Left kidney (tissue), 1 donor: ENCODE measurements at regions not wholly inside any gene's neighbourhood (a gene's known extent, or its start where the extent isn't known, plus 50 kb on each side); places are given as distances from the start of the nearest gene placed in this dataset.

Experiments
- DNase-seq: peaks from one replicate; pipeline ENCODE4 v3.0.0-alpha.2; 2013

- no peak for DNase-seq
Observed at GRCh38 chr14:104319491-104320241, 181.3 kb downstream of the KIF26A start.

DNA sequence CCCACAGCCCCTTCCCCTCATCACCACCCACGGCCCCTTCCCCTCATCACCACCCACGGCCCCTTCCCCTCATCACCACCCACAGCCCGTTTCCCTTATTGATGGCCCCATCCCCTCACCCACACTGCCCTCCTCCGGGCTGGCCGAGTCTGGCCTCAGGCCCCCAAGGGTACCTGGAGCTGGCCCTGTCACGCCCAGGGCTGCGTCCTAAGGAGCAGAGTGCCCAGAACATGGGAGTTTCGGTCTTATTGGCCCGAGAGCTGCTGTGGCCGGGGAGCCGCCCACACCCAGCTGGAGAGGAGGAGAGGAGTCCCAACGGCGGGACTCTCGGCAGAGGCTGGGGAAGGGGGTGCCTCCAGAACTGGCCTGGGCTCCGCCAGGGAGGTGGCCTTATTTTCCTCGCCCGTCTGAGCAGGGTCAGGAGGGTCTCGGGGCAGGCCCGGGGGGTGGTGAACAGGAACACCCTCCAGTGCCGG is 182.3 kb downstream of the KIF26A start:
- no peak for DNase-seq

- DNase-seq, result no peak
Observed at GRCh38 chr14:104321088-104321801, 182.9 kb downstream of the KIF26A start.

DNA sequence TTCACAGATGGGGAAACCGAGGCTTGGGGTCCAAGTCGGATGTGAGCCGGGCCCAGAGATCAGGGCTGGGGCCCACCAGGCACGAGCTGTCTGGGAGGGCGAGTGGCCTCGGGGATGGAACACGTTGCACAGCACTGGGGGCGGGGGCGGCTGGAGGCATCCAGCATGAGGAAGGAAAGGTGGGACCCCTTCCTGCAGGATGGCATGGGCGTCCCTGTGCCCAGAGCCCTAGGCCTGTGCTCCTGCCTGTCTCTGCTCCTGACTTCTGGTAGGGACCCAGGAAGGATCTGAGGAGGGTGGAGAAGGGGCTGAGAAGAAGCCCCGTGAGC is 183.4 kb downstream of the KIF26A start:
- no peak for DNase-seq

GRCh38 chr14:104322531-104323366 is 184.4 kb downstream of the KIF26A start:
- DNase-seq, result no peak

GRCh38 chr14:104323551-104324175 is 185.3 kb downstream of the KIF26A start:
- no peak for DNase-seq

DNA sequence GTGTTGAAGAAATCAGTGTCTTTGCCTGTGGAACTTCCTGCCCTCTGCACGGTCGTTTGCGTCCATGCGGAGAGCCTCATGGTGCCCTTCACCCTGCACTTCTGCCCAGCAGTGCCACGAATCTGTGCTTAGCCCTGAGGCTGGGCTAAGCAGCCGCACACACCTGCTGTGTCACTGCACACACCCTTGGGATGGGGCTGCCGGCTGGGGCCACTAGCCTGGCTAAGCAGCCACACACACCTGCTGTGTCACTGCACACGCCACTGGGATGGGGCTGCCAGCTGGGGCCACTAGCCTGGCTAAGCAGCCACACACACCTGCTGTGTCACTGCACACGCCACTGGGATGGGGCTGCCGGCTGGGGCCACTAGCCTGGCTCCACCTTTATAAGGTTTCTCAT is 188.5 kb downstream of the KIF26A start:
- no peak for DNase-seq

DNA sequence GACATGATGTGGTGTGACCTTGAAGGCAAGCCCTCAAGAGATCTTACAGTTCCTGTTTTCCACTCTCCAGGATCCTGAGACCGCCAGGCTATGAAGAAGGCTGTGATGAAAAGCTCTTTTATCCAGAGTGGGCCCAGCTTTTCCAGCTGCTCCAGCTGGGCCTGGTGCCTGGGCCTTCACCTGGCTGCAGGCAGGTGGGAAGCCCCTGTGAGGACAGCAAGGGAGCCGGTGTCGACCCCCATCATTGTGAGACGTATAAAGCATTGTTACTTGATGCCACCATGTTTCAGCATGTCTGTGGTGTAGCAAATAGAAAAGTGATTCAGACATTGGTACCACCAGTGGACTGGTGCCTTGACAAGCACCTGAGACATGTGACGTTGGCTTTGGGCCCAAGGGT is 190.2 kb downstream of the KIF26A start:
- no peak for DNase-seq

- no peak for DNase-seq
Observed at GRCh38 chr14:104329793-104330192, 191.4 kb downstream of the KIF26A start.

- DNase-seq, result no peak
Observed at GRCh38 chr14:104331871-104332605, 193.7 kb downstream of the KIF26A start.

GRCh38 chr14:104332634-104333270 is 194.4 kb downstream of the KIF26A start:
- DNase-seq, result no peak

DNA sequence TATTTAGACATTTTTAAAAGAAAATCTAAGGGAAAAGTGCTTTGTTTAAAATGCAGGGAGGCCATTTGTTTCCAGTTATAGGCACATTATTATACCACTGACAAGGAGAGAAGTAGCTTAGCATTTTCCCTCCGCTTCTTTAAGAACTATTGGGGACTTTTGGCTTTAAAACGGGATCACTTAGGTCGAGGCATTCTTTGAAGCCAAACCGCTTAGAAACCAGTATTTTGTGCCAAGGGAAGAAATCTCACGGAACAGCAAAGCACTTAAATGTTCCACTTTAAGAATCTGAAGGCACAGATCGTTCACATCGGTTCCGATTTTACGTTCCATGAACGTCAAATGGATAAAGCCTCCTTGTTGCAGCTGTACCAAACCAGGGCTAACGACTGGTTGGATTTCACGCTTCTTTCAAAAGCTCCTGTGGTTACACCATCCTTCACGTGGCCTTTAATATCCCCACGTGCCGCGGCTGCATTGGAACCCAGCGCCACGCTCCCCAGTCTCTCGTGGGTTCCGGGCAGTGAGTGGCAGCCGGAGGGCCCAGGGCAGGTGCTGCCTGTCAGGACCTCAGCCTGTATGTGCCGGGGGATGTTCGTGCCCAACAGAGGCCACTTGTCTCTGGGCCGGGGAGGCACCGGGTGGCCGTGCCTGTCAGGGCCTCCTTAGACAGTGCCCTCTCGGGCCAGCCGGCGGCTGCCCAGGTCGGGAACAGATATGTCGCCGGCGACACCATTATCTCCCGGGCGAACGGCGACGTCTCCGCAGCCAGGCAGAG is 195.4 kb downstream of the KIF26A start:
- DNase-seq, result no peak

DNA sequence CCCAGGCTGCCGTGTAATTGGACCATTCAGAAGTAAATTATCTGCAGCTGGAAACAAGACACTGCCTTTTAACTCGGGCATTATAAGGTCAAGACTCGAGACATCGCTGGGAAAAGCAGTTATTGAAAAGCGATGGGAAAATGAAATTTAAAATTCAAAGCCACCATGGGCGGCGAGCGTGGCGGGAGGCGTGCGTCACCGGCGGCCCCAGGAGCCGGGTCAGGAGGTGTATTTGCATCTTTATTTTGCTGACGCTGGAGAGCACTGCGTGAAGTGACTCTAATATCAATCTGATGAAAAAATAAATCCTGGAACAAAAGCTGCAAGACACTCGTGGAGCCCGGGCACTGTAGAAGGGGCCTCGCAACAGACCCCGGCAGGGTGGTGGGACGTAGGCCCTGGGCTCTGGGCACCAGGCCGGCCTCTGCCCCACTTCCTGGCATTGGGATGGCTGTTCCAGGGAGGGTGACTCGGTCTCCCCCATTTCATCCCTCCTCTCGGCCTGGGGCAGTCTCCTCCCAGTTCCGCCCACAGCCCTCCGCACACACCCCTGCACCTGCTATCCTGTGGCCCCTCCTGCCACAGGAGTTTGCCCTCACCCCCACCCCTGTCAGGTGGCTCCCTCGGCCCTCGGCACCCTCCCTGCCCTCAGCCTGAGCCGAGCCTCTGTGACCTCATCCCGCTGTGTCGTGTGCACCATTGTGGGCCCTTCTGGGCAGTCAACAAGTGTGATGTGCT is 196.2 kb downstream of the KIF26A start:
- DNase-seq, result no peak

DNA sequence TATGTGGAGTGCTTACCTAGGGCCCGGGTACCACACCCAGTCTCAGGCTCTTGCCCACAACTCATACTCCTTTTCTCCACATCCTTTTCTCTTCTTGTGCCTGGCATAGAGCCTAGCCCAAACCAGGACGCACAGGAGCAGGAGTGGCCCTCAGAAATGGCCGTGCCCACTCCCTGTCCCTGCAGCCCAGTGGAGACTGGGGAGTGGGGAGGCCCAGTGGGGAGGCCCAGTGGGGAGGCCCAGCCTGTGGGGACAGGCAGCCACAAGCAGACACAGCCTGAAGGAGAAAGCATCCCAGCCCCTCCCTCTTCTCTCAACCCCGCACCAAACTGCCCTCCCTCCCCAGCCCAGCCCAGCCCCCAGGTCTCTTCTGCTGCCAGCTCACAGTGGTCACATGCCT is 196.8 kb downstream of the KIF26A start:
- no peak for DNase-seq

DNA sequence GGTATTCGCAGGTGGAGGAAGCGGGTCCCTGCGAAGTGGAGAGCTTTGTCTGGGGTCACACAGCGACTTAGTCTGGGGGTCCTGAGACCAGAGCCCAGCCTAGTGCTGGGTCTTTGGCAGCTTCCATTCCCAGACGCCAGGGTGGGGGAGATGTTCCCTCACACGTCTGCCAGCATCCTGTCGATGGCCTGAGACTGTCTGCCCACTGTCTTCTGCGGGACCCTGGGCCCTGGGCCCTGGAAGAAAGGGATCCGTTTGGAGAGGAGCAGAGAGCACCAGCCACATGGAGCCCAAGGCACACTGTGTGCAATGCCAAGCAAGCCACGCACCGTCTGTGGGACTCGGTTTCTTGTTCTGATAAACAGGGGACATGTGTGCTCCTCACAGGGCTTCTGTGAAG is 197.2 kb downstream of the KIF26A start:
- DNase-seq, result no peak

- DNase-seq, result no peak
Observed at GRCh38 chr14:104337351-104337750, 199.0 kb downstream of the KIF26A start.

- DNase-seq, result no peak
Observed at GRCh38 chr14:104339361-104339760, 201.0 kb downstream of the KIF26A start.

DNA sequence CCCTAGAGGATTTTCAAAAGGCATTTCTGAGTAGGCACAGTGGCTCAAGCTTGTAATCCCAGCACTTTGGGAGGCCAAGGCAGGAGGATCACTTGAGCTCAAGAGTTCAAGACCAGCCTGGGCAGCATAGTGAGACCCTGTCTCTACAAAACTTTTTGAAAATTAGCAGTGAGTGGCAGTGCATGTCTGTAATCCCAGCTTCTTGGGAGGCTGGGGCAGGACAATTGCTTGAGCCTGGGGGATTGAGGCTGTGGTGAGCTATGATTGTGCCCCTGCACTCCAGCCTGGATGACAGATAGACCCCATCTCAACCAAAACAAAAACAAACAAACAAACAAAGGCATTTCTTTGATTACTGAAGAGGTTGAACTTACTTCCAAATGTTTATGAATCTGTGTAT is 201.4 kb downstream of the KIF26A start:
- no peak for DNase-seq
